ENCODE measurements at regions not wholly inside any gene's neighbourhood (a gene's known extent, or its start where the extent isn't known, plus 50 kb on each side); places are given as distances from the start of the nearest gene placed in this dataset.

DNA sequence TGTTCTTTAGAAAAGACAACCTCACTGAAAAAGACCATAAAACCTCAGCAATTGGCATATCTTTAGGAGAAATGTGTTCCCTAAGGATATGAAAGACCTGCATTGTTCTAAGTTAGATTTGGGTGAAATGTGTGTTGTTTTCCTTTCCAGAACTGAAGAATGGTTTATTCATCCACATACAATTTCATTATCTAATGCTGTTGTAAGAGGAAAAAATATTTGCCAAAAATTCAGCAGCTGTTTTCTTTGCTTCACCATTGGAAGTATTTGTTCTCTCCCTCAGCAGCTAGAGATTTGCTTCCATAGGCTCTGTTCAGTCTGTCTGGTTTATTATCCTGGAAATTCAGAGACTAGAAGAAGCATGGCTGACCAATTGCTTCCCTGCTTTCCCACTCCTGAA lies 150.9 kb downstream of the ISOC1 start:
- TF ChIP-seq GATA2 (IDR thresholded peaks at IDR 0.05; ENCODE audit: low read depth, low read length) (no peak), GATA3 (IDR thresholded peaks at IDR 0.05; ENCODE audit: low read depth, low read length) (no peak)

Measured in SH-SY5Y (cell line).